ENCODE measurements at regions not wholly inside any gene's neighbourhood (a gene's known extent, or its start where the extent isn't known, plus 50 kb on each side); places are given as distances from the start of the nearest gene placed in this dataset.
"Not testable (repeated sequence)": the region's sequence is repeated elsewhere in the genome, so short reads cannot be mapped to it uniquely, and the experiment has no call there.

GRCh38 chr9:110066929-110067716, 140.8 kb downstream of the C9orf152 start:
- DNase-seq = no peak

GRCh38 chr9:110068212-110068611, 139.7 kb downstream of the C9orf152 start:
- DNase-seq = no peak

GRCh38 chr9:110069326-110070248, 138.4 kb downstream of the C9orf152 start:
- DNase-seq = no peak

- DNase-seq = no peak
Measured at GRCh38 chr9:110072597-110073355, 135.2 kb downstream of the C9orf152 start.

- no peak for DNase-seq
Measured at GRCh38 chr9:110073356-110073905, 134.5 kb downstream of the C9orf152 start.

- no peak for DNase-seq
Measured at GRCh38 chr9:110076894-110077725, 130.8 kb downstream of the C9orf152 start.

- DNase-seq = no peak
Measured at GRCh38 chr9:110077925-110078324, 130.0 kb downstream of the C9orf152 start.

- DNase-seq = no peak
Measured at GRCh38 chr9:110078604-110079003, 129.4 kb downstream of the C9orf152 start.

GRCh38 chr9:110081395-110081794, 126.6 kb downstream of the C9orf152 start:
- DNase-seq = no peak

GRCh38 chr9:110083866-110084265, 124.1 kb downstream of the C9orf152 start:
- DNase-seq = no peak

- DNase-seq = no peak
Measured at GRCh38 chr9:110086537-110086936, 121.4 kb downstream of the C9orf152 start.

- DNase-seq = no peak
Measured at GRCh38 chr9:110087605-110088004, 120.4 kb downstream of the C9orf152 start.

GRCh38 chr9:110088099-110088498, 119.9 kb downstream of the C9orf152 start:
- no peak for DNase-seq

- no peak for DNase-seq
Measured at GRCh38 chr9:110089681-110090370, 118.1 kb downstream of the C9orf152 start.

- DNase-seq = no peak
Measured at GRCh38 chr9:110092792-110093191, 115.2 kb downstream of the C9orf152 start.

- no peak for DNase-seq
Measured at GRCh38 chr9:110093417-110093816, 114.5 kb downstream of the C9orf152 start.

GRCh38 chr9:110093871-110094270, 114.1 kb downstream of the C9orf152 start:
- no peak for DNase-seq

- DNase-seq = no peak
Measured at GRCh38 chr9:110095161-110095595, 112.8 kb downstream of the C9orf152 start.

GRCh38 chr9:110095776-110096175, 112.2 kb downstream of the C9orf152 start:
- no peak for DNase-seq

GRCh38 chr9:110096674-110097073, 111.3 kb downstream of the C9orf152 start:
- not testable (repeated sequence) for DNase-seq
